Caco-2 (cell line): ENCODE measurements at regions not wholly inside any gene's neighbourhood (a gene's known extent, or its start where the extent isn't known, plus 50 kb on each side); places are given as distances from the start of the nearest gene placed in this dataset.

Source experiments
- BruUV-seq: library from RNA; stranded (reverse); fragments of 400-500 nt; replicated peaks from 2 replicates; lab custom pipeline; 2021; lab: Mats Ljungman, UMichigan
- CTCF ChIA-PET: fragments of 300-600 bp; sonication (Branson Sonifier 250); formaldehyde crosslinking; loops from one replicate; lab custom pipeline; 2022; ENCODE audit warnings: antibody characterized with exemption; lab: Charles Lee
- POLR2A ChIA-PET: fragments of 300-600 bp; sonication (Branson Sonifier 250); formaldehyde crosslinking; loops from one replicate; lab custom pipeline; 2022; ENCODE audit warnings: antibody characterized with exemption; lab: Charles Lee
- DNase-seq, 2 experiments: peaks; one replicate each; pipeline versions ENCODE4 v3.0.0 to v3.0.0-alpha.2; 2020 to 2022
- H3K27me3 ChIP-seq: replicated peaks from 2 replicates; pipeline ENCODE4 v1.6.0; 2011; ENCODE audit warnings: low read length; ENCODE audit not compliant: control insufficient read depth, insufficient read depth
- H3K36me3 ChIP-seq: 2 replicates; pipeline ENCODE4 v1.5.1; 2011; ENCODE audit warnings: low read length; ENCODE audit not compliant: control insufficient read depth, insufficient read depth
- H3K4me1 ChIP-seq: fragments of 250-450 bp; sonication (Bioruptor Pico); 2 replicates; pipeline ENCODE4 v1.5.1; 2020; ENCODE audit warnings: mild to moderate bottlenecking
- H3K4me3 ChIP-seq: 2 replicates; pipeline ENCODE4 v1.5.1; 2011; ENCODE audit warnings: low read depth, mild to moderate bottlenecking, control low read depth, low read length
- H3K9me3 ChIP-seq: fragments of 250-450 bp; sonication (Bioruptor Pico); 2 replicates; pipeline ENCODE4 v1.5.1; 2020; ENCODE audit warnings: mild to moderate bottlenecking, moderate library complexity
- H3K27ac Mint-ChIP-seq: one replicate; pipeline ENCODE4 v1.8.0; 2022; ENCODE audit warnings: mixed read lengths; ENCODE audit not compliant: unreplicated experiment
- H3K27me3 Mint-ChIP-seq: one replicate; pipeline ENCODE4 v1.8.0; 2022; ENCODE audit warnings: mixed read lengths; ENCODE audit not compliant: insufficient read depth, unreplicated experiment
- H3K36me3 Mint-ChIP-seq: one replicate; pipeline ENCODE4 v1.8.0; 2022; ENCODE audit warnings: mild to moderate bottlenecking, mixed read lengths; ENCODE audit not compliant: insufficient read depth, unreplicated experiment
- H3K4me1 Mint-ChIP-seq: one replicate; pipeline ENCODE4 v1.8.0; 2022; ENCODE audit warnings: low read depth, mixed read lengths; ENCODE audit not compliant: unreplicated experiment
- H3K4me3 Mint-ChIP-seq: one replicate; pipeline ENCODE4 v1.8.0; 2022; ENCODE audit warnings: mild to moderate bottlenecking, moderate library complexity, mixed read lengths; ENCODE audit not compliant: unreplicated experiment
- H3K9me3 Mint-ChIP-seq: one replicate; pipeline ENCODE4 v1.8.0; 2022; ENCODE audit warnings: mixed read lengths; ENCODE audit not compliant: unreplicated experiment
- CTCF ChIP-seq, 2 experiments: fragments of 200-600 bp in 1 of 2; IDR thresholded peaks; 1 replicate in 1 of 2; 2 replicates in 1 of 2; pipeline versions ENCODE4 v1.5.1 to v1.8.0; 2011 to 2022; ENCODE audit warnings: antibody characterized with exemption in 1 of 2, control low read depth in 1 of 2, inconsistent platforms in 1 of 2, low read depth in 1 of 2, low read length in 1 of 2, mild to moderate bottlenecking in 1 of 2, moderate library complexity in 1 of 2; ENCODE audit not compliant: insufficient read depth in 1 of 2, severe bottlenecking in 1 of 2, unreplicated experiment in 1 of 2
- intact Hi-C: fragments of 100-400 bp; cut with micrococcal nuclease; formaldehyde crosslinking; loops from one replicate; pipeline ENCODE4 v1.10.0; 2022; ENCODE audit not compliant: unreplicated experiment

GRCh38 chr10:128215733-128216132 is 89.5 kb upstream of the MKI67 start:
- BruUV-seq: no TSS peak
- Histone ChIP-seq H3K4me3 (no peak overlapping the region), H3K9me3 (no peaks in the 10 kb centered on the region), H3K4me1 (no peaks in the 10 kb centered on the region), H3K27me3 (no peaks in the 10 kb centered on the region; the same call in none of the 2 replicates), H3K36me3 (no peaks in the 10 kb centered on the region)
- no peak for TF ChIP-seq CTCF (IDR thresholded peaks at IDR 0.05; ENCODE audit: insufficient read depth in 1 of 2, low read depth in 1 of 2, low read length in 1 of 2, severe bottlenecking in 1 of 2, unreplicated experiment in 1 of 2)
- DNase-seq: no peak
- POLR2A ChIA-PET: no interaction called here
- Mint-ChIP-seq H3K27me3 (peaks cover 21% of the 10 kb centered on the region), H3K9me3 (no peaks in the 10 kb centered on the region), H3K27ac (no peak overlapping the region), H3K36me3 (no peaks in the 10 kb centered on the region), H3K4me3 (no peak overlapping the region), H3K4me1 (no peaks in the 10 kb centered on the region)
- CTCF ChIA-PET: no interaction called here
- intact Hi-C loops: no loop called here

- H3K9me3 ChIP-seq: no peaks in the 10 kb centered on the region
- intact Hi-C loops: no loop called here
- H3K4me3 Mint-ChIP-seq: no peak overlapping the region
- H3K4me1 ChIP-seq: no peaks in the 10 kb centered on the region
- DNase-seq: no peak
- no peak overlapping the region for H3K4me3 ChIP-seq
- no peaks in the 10 kb centered on the region for H3K36me3 Mint-ChIP-seq
- H3K27me3 ChIP-seq: no peaks in the 10 kb centered on the region; the same call in none of the 2 replicates
- POLR2A ChIA-PET: no interaction called here
- no peaks in the 10 kb centered on the region for H3K4me1 Mint-ChIP-seq
- TF ChIP-seq CTCF (IDR thresholded peaks at IDR 0.05; ENCODE audit: insufficient read depth in 1 of 2, low read depth in 1 of 2, low read length in 1 of 2, severe bottlenecking in 1 of 2, unreplicated experiment in 1 of 2): no peak
- CTCF ChIA-PET: no interaction called here
- H3K27me3 Mint-ChIP-seq: peaks cover 19% of the 10 kb centered on the region
- no peak overlapping the region for H3K27ac Mint-ChIP-seq
- no peaks in the 10 kb centered on the region for H3K9me3 Mint-ChIP-seq
- H3K36me3 ChIP-seq: no peaks in the 10 kb centered on the region
- BruUV-seq: no TSS peak
Measured at GRCh38 chr10:128217136-128217535, 90.9 kb upstream of the MKI67 start.

- Histone ChIP-seq H3K27me3 (no peaks in the 10 kb centered on the region; the same call in none of the 2 replicates), H3K9me3 (no peaks in the 10 kb centered on the region), H3K4me1 (no peaks in the 10 kb centered on the region), H3K4me3 (no peak overlapping the region), H3K36me3 (no peaks in the 10 kb centered on the region)
- peaks cover 16% of the 10 kb centered on the region for H3K27me3 Mint-ChIP-seq
- H3K9me3 Mint-ChIP-seq: no peaks in the 10 kb centered on the region
- no peak for TF ChIP-seq CTCF (IDR thresholded peaks at IDR 0.05; ENCODE audit: insufficient read depth in 1 of 2, low read depth in 1 of 2, low read length in 1 of 2, severe bottlenecking in 1 of 2, unreplicated experiment in 1 of 2)
- no TSS peak for BruUV-seq
- H3K4me1 Mint-ChIP-seq: no peaks in the 10 kb centered on the region
- intact Hi-C loops: no loop called here
- DNase-seq: no peak
- no peak overlapping the region for H3K27ac Mint-ChIP-seq
- POLR2A ChIA-PET: no interaction called here
- no peaks in the 10 kb centered on the region for H3K36me3 Mint-ChIP-seq
- no peak overlapping the region for H3K4me3 Mint-ChIP-seq
- CTCF ChIA-PET: no interaction called here
Measured at GRCh38 chr10:128218161-128218560, 91.9 kb upstream of the MKI67 start.
